HT1080 (cell line): ENCODE measurements at regions not wholly inside any gene's neighbourhood (a gene's known extent, or its start where the extent isn't known, plus 50 kb on each side); places are given as distances from the start of the nearest gene placed in this dataset.

Experiments used
- DNase-seq: peaks from one replicate; pipeline ENCODE4 v3.0.0-alpha.2; 2015; ENCODE audit warnings: low read depth

DNA sequence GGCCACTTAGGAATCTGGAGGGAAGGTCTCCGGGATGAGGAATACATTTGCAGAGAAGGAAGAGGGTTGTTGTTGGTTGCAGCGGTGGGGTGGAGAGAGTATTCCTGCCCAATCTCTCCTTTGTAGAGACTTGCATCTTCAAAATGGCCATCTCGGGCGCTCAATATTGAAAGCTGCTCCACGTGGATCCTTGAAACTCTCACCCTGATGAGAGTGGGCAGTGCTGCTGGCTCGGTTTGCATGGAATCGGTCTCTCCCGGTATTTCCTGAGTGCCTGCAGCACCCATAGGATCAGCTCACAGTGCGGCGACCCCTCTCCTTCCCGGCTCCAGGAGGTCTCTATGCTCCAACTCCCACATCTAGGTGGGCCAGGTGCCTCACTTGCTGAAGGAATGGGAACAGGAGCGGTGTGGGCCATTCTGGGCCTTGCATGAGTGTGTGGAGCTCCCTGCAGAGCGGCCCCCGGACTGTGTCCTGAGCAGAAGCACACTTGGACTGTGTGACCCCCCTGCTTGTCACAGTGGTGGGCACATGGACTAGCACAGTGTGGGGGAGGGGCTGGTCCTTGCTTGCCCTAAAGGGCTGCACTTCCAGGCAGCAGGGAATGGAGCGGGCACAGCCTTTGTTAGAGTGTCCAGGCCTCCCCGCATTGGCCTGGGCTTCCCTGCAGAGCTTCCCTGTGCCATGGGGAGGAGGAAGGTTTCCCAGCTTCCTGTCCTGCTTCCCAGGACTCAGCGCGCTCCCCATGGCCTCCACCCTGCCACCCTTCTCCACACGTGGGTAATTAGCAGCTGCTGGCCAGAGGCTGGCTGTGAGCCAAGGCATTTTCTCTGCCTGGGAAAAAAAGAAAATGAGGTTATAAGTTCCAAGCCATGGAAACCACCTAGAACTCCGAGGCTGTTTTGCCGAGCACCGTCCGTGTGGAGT is 139.3 kb downstream of the IRF8 start:
- DNase-seq = no peak

DNA sequence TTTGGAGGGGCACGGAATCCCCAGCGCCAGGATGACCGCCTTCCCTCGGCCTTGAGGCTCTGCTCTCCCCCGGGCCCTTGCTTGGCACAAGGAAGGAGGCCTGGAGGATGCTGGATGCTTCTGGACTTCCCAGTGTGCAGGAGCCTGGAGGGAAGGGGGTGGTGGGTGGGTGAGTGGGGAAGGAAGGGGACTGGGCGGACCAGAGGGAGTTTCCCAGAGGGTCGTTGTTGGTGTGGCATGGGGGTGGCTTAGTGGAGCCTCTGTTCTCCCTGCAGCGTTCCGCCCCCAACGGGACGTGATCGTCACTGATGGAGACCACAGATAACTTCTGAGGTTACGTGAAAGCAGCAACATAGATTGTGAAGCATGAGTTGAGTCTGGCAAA is 140.0 kb downstream of the IRF8 start:
- no peak for DNase-seq

DNA sequence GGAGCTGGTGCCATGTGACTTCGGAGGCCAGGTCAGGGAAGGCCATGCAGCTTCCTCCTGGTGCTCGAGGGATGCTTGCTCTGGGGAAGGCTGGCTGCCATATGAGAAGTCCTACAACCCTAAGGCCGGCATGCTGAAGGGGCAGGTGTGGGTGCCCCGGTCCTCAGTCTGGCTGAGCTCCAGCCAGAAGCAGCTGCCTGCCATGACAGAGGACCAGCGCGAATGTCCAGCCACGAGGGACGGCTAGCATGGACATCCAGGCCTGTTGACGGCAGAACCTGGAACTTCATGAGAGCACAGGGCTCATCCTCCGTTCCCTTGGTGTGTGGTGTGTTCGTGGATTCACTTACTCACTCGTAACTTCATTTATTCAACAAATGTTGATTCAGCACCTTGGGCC is 140.6 kb downstream of the IRF8 start:
- DNase-seq = no peak

DNA sequence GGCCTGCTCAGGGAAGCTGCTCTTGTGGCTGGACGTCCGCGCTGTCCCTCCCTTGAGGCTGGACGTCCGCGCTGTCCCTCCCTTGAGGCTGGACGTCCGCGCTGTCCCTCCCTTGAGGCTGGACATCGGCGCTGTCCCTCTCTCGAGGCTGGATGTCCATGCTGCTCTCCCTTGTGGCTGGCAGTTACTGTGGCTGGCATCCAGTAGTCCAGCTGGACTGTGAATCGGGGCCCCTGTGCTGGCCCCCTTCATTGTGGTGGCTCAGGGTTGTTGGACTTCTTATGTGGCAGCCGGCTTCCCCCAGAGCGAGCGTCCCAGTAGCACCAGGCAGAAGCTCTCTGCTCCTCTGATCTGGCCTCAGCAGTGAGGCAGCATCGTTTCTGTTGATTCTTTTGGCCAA is 141.5 kb downstream of the IRF8 start:
- DNase-seq = no peak

DNA sequence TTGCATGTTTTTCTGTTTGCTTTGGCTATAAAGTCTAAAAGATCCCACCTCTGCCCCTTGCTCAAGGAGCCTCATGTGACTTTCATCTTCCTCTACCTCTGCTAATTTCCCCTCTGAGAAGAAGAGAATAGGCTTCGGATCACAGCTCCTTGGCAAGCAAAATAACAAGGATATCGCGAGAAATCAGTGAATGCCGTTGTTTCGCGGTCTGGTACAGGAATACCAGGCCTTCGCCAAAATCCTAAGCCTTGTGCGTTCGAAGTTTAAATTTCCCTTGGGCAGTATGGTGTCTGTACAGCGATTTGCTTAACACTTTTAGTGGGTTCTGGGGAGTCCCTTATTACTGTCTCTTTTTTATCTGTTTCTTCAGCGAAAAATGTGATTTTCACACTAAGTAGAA is 142.3 kb downstream of the IRF8 start:
- DNase-seq = no peak

DNA sequence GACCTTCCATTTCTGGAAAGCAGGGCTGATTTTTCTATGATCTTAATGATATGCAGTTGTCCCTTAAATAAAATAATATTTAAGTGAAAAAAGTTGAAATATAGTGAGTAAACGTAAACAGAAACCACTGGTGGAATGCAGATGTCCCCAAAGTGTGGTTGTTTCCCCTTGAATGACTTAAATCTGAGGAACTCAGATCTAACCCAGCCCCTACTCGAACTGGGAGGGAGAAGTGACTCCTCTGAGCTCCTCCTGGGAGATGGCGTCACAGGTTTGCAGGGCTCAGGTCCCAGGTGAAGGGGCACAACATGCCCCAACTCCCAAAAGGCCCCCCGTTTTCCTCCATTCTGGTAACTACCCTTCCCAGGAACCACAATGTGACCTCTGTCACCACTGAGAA is 142.8 kb downstream of the IRF8 start:
- DNase-seq = no peak

DNA sequence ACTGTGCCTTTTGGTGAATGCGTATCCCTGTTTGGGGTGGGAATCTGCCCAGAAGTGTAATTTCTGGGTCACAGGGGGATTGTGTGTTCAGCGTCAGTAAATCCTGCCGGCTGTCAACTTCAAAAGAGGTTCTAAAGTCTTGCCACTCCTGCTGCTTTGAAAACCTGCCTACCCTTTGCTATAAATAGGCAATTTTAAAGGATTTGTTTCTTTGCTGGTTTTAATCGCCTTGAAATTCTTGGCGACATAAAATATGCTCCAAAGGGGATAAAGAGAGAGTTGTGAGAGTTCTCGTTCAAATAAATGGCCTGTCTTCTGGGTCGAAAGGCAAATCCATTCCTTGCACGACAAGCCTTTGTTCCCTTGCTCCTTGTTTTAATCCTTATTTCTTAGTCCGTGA is 143.4 kb downstream of the IRF8 start:
- no peak for DNase-seq

DNA sequence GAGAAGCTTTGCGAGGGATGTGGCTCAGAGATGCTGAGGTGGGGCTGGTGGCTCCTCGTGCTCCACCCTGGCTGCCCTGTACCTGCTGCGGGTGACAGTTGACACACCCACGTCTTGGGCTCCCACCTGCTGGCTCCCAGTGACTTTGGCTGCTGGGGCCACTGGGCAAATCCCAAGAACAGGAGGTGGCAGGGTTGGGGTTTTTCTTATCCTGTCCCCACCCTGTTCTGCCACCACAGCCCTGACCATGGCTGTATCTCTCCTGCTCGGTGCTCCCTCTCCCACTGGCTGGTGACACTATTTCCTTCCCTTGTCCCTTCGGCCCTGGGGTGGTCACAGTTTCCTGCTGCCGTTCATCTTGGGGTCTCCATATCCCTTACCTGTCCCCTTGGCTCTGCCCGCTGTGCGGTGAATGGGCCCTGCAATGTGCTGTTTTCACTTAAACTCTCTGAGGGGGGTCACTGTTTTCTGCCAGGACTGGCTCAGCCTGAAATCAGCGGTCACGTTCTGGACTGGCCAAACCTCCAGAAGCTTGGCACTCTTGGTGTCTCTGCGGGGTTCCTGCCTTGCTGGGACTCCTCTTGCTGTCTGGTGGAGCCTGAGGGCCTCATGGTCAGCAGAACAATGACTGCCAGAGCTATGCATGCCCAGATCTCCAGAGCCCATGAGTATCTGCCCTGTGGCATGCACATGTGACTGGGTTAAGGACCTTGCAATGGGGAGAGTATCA is 144.2 kb downstream of the IRF8 start:
- DNase-seq = no peak

DNA sequence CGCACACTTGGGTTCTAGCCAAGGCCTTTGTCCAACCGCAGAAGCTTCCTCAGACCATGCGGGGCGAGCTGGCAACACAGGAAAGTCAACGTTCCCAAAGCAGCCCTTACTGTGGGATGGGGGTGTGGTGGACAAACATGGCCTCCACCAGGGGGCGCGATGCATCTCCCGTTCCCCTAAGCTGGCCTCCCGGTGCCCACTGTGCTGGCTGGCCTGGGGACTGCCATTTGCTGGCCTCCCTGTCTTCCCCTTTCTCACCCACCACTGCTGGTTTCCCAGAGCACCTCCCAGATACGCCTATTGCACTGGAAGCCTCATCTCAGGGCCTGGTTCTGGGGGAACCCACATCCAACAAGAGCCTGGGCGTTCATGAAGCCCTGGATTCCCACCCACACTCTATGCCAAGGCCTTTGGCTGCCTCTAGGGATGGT is 145.3 kb downstream of the IRF8 start:
- peak; percentile 18 for DNase-seq

DNA sequence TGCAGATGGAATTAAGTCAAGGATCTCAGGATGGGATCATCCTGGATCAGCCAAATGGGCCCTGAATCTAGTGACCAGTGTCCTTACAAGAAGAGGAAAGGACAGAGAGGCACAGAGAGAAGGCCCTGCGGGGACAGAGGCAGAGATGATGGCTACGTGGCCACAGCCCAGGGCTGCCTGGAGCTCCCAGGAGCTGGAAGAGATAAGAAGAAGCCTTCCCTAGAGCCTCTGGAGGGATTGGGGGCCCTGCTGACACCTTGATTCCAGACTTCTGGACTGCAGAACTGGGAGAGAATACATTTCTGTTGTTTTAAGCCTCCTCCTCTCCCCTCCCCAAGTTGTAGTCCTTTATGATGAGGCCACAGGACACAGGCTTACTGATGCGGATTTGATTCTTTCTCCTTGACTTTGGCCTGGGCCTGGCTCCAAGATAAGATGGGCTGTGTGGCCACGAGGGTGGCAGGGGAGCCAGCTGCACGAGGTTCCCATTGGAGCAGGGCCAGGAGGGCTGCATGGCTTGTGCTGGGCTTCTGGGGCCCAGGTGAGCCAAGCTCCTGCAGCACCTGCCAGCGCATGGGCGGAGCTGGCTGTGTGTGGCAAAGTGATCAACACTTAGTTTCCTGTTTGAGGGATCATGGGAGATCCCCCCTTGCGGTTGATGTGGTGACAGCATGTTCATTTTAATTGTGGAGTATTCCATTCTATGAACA is 146.1 kb downstream of the IRF8 start:
- DNase-seq = no peak

DNA sequence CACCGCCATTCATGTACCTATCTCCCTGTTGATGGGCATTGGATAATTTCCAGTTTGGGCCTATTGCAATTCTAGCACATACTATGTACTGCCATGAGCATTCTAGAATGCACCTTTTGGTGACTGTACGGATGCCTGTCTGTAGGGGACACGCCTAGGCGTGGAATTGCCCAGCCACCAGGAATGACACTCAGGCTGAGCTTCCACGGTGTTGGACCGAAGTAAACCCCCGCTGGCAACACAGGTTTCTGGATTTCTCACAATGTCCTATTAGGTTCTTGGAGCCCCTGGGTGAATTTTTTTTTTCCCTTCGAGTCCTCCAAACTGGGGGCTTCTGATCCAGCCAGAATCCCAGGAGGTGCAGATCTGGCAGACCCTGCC is 146.6 kb downstream of the IRF8 start:
- DNase-seq = no peak

DNA sequence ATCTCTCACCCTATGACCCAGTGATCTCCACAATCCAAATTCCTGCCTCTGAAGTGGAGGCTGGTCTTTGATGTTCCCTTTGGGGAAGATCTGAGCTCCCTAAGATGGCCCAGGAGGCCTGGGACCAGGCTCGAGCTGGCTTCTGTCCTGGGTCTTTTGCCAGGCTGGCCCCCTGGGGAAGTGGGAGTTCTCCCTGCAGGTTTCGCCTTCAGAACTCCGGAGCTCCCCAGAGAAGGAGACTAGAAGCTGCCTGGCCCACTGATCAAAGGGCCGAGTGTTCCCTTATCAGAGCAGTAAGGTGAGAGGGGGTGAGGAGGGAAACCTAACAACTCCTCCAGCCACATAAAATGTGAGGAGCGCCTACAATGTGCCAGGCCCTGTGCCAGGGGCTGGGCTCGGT is 147.1 kb downstream of the IRF8 start:
- DNase-seq = no peak

DNA sequence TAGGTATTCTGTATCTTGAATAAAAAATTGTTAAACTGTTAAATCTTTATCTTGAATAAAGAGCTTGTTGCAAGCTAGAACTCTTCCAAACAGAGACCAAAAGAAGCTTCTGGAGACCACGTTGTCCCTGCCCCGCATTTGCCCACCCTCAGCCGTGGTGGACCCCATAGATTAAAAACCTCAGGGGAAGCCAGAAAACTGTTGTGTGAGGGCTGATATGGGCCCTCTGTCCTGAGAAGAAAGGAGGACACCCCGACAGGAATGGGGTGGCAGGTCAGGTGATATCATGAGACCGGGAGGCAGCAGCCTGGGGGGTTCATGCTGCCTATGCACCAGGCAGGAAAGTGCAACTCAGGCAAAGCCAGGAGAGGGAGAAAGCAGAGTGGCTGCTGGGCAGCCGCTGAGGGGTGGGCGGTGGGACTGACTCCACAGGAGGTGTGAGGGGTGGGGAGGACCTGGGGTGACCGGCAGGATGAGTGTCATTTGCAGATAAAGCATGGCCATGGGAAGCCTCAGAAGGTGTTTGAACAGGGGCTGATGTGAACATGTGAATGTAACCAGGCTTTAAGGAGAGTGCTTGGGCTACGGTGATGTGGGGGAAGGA is 147.8 kb downstream of the IRF8 start:
- DNase-seq = no peak

DNA sequence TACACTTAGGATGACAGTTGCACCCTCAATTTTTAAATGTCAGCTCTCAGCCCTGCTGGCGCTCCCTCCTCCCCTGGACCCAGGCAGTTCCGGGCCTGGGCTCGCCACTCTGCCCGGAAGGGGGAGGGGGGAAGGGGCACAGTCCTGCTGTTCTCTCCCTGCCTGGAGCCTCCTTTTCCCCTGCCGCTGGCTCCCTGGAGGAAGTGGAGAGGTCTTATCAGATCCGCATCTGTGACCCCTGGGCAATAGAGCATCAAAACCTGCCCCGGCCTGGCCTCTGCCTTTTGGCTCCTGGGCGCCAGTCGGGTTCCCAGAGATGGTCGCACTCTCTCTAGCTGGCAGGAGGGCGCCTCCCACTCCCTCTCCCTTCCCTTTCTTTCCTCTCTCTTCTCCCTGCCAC is 149.3 kb downstream of the IRF8 start:
- DNase-seq = no peak

DNA sequence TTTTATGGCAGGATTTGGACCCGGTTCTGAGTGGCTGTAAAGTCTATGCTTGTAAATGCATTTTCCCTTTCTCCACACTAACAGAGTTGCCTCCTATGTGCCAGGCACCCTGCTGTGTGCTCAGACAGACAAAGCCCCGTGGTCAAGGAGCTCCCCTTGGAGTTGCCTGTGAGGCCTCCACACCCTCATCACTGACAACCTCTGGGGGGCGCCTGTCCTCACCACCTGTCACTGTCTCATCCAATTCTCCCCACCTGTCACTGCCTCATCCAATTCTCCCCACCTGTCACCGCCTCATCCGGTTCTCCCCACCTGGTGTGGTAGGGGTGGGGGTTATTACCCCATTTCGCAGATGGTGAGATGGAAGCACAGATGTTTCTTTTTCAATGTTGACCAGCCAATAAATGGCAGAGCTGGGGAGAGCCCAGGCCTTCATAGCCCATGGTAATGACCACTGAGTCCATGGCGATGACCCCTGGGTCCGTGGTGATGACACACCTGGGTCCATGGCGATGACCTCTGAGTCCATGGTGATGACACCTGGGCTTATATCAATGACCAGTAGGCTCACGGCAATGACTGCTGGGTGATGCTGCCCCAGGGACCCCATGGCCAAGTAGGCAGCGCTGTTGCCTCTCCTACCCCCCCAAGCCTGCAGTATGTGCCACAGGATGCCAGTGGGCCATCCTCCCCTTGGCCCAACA is 150.1 kb downstream of the IRF8 start:
- no peak for DNase-seq

DNA sequence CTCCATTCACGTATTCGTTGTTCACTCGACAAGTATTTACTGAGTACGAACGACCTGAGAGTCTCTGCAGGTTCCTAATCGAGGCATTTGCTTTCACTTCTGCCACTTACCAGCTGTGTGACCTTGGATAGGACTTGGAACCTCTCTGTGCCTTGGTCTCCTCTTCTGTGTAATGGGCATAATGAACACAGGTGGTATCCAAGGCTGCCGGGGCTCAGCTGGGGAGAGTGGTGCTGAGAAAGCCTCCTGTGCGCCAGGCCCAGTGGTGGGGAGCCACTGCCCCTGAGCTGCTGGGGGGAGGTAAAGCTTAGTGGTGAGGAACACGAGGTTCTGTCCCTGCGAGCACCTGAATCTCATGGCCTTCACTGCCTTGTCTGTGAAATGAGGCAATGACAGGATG is 150.7 kb downstream of the IRF8 start:
- no peak for DNase-seq

DNA sequence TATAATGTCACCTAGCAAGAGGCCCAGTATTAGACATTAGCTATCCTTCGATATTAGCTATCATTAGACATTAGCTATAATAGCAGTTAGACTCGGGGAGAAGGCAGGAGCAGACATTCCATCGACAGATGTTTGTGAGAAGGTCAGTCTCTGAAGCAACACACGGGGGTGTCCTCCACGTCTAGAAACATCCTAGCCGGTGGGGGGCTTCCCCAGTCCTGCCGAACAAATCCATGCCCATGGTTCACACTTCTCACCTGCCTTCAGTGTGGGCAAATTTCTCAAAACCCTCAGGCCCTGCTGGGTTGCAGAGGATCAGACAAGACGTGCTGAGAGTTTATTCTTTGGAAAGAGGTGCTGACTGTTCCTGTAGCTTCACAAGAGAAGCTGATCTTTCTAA is 151.1 kb downstream of the IRF8 start:
- DNase-seq = no peak

DNA sequence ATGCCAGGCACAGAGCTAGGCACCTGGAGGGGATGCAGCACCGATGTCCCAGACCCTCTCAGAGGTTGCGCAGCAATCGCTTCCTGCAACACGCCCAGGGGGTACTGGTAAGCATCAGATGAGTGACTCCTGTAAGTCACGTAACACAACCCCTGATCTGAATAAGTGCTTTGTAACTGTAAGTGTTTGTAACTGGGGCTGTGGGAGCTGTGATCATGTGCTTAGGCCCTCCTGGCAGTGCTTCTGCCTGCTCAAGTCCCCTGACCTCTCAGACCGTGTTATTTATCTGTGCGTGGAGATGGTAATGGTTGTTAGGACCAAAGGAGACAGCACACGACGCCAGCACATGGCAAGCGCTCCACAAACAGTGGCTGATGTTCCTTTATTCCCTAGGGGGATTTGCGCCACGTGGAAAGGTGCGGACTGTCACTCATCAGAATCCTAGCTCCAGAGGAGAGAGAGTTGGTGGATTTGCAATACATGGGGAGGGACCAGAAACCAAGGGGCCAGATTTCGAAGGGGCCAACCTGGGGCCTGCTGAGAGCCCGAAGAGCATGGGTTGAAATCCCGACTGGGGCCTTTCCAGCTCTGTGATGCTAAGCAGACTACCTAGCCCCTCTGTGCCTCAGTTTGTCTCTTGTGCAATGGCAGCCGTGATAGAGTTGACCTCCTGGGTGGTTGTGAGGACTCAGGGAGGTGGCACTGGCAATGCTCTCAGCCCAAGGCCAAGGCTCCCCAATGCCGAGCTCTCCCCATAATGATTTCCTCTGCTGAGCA is 151.8 kb downstream of the IRF8 start:
- DNase-seq = no peak

DNA sequence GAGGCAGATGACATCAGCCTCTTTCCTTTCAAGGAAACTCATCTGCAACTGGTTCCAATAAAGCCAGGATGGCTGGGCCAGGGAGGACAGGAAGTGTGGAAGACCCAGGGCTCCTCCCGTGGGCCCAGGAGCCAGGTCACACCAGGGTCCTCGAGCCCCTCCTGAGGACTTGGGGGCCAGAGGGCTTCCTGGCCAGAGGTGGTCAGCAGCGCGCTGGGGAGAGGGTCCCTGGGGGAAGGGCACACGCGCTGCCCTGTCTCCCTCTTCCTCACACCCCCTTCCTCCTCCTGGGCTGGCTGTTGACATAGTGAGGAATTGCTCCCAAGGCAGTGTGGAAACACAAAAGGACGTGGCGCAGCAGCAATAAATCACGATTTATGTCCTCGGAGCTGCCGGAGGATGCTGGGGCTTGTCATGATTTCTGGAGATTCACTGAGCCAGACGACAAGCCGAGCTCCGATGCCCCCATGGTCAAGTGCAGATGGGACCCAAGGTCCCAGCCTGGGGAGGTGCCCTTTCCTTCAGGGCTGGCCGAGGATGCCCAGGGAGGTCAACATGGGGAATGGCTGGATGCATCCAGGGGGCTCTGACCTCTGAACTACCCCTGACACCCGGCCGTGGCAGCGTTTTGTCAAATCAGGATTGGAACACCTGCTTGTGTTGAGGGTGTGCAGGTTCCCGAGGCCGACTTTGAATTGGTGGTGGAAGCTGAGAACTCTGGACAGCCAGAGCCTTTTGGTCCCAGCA is 152.6 kb downstream of the IRF8 start:
- no peak for DNase-seq
